ENCODE measurements at regions not wholly inside any gene's neighbourhood (a gene's known extent, or its start where the extent isn't known, plus 50 kb on each side); places are given as distances from the start of the nearest gene placed in this dataset.

DNA sequence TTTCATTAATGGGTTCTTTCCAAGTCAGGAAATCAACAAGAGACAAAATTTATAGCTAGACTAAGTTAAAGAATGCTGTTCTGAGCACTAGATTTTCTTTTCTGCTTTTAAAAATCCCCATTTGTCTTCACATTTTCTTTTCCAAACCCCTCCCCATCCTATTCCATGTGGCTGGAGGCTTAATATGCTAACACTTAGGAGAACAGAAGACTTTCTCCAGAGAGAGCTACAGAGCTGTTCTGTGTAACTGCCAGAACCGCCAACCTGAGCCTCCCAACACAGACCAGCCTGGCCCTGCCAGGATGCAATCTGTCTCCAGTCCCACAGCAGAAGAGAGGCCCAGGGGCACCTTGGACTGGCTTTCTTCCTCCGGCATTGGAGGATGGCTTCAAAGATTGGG is 264.1 kb downstream of the NDFIP2 start:
- H2BK5ac ChIP-seq (ENCODE audit: low read depth, low read length, poor library complexity, severe bottlenecking): no peak overlapping the region
- CTCF ChIA-PET: no interaction called here
- in situ Hi-C loops (cut with MboI; ENCODE audit: low sequenced_read_pairs) (no loop called here), intact Hi-C loops (cut with micrococcal nuclease) (no loop called here), dilution Hi-C loops (cut with HindIII; ENCODE audit: low sequenced_read_pairs, unreplicated experiment) (no loop called here)
- H3K23ac ChIP-seq (ENCODE audit: low read depth, low read length): no peak overlapping the region
- BruUV-seq (replicated peaks): no TSS peak
- H3K56ac ChIP-seq (ENCODE audit: extremely low read depth, insufficient read depth, low read length): no peak overlapping the region
- no CpG with 5 or more reads among the region's 2 CpGs for WGBS, 2 experiments (ENCODE audit: extremely low coverage in 2 of 2, insufficient read length in 1 of 2)
- H2BK120ac ChIP-seq (ENCODE audit: low read depth, low read length): no peak overlapping the region
- no peak overlapping the region for H2AK5ac ChIP-seq (ENCODE audit: low read depth, low read length)
- no peak overlapping the region for H3K4me3 ChIP-seq (ENCODE audit: insufficient read depth, low read depth, low read length)
- H3K18ac ChIP-seq (ENCODE audit: low read depth, low read length): no peak overlapping the region
- H3K36me3 ChIP-seq (ENCODE audit: control insufficient read depth, insufficient read depth, low read length): no peaks in the 10 kb centered on the region
- H3K79me1 ChIP-seq (ENCODE audit: low read depth in 1 of 2, low read length in 2 of 2): no peaks in the 10 kb centered on the region
- H3K14ac ChIP-seq (replicated peaks; ENCODE audit: low read depth, low read length): no peak overlapping the region
- DNase-seq: no peak
- POLR2A ChIA-PET (ENCODE audit: unreplicated experiment): no interaction called here
- H3K27me3 ChIP-seq (ENCODE audit: control insufficient read depth, insufficient read depth, low read length): no peaks in the 10 kb centered on the region
- no peaks in the 10 kb centered on the region for H3K4me1 ChIP-seq (ENCODE audit: control insufficient read depth, insufficient read depth, low read length)
- H2BK20ac ChIP-seq (ENCODE audit: low read depth, low read length): no peak overlapping the region
- H3K9me3 ChIP-seq (ENCODE audit: control insufficient read depth, insufficient read depth, low read length): no peaks in the 10 kb centered on the region
- H2BK15ac ChIP-seq (ENCODE audit: low read depth, low read length): no peak overlapping the region
- H2AFZ ChIP-seq (replicated peaks; ENCODE audit: low read length, poor library complexity): no peak overlapping the region
- no peaks in the 10 kb centered on the region for H4K20me1 ChIP-seq (ENCODE audit: insufficient read depth, low read length)
- no peak overlapping the region for H2AK9ac ChIP-seq (replicated peaks; ENCODE audit: low read depth, low read length, poor library complexity)
- no peak for TF ChIP-seq FOS (IDR thresholded peaks at IDR 0.05; ENCODE audit: low read depth, low read length)
- no peak for TF ChIP-seq BHLHE40 (IDR thresholded peaks at IDR 0.05; ENCODE audit: low read depth, low read length)
- no peak for TF ChIP-seq CHD1 (IDR thresholded peaks at IDR 0.05; ENCODE audit: low read depth, low read length)
- H3K27ac ChIP-seq (ENCODE audit: insufficient read depth, low read length): no peak overlapping the region
- ATAC-seq (ENCODE audit: low read depth): no peak
- H4K5ac ChIP-seq (ENCODE audit: low read depth, low read length): no peak overlapping the region
- H3K9ac ChIP-seq (ENCODE audit: low read depth, low read length): no peak overlapping the region
- H3K4me2 ChIP-seq (ENCODE audit: low read depth, low read length): no peak overlapping the region
- no peak overlapping the region for H4K8ac ChIP-seq (ENCODE audit: low read depth in 2 of 2, low read length in 2 of 2)
- no peak overlapping the region for H3K4ac ChIP-seq (ENCODE audit: low read depth, low read length)
- H3K9me1 ChIP-seq (ENCODE audit: insufficient read depth, low read length): no peaks in the 10 kb centered on the region
- H4K91ac ChIP-seq (ENCODE audit: insufficient read depth, low read depth, low read length): no peak overlapping the region

All from IMR-90 (cell line).